IPS-11a (cell line): ENCODE measurements at regions not wholly inside any gene's neighbourhood (a gene's known extent, or its start where the extent isn't known, plus 50 kb on each side); places are given as distances from the start of the nearest gene placed in this dataset.

Source experiments
- H3K4me3 ChIP-seq: one replicate; pipeline ENCODE4 v1.5.1; 2013; ENCODE audit warnings: low read depth, low read length, control low read depth

- H3K4me3 ChIP-seq = no peak overlapping the region
Measured at GRCh38 chr5:116361979-116362577, 212.5 kb downstream of the SEMA6A start.

DNA sequence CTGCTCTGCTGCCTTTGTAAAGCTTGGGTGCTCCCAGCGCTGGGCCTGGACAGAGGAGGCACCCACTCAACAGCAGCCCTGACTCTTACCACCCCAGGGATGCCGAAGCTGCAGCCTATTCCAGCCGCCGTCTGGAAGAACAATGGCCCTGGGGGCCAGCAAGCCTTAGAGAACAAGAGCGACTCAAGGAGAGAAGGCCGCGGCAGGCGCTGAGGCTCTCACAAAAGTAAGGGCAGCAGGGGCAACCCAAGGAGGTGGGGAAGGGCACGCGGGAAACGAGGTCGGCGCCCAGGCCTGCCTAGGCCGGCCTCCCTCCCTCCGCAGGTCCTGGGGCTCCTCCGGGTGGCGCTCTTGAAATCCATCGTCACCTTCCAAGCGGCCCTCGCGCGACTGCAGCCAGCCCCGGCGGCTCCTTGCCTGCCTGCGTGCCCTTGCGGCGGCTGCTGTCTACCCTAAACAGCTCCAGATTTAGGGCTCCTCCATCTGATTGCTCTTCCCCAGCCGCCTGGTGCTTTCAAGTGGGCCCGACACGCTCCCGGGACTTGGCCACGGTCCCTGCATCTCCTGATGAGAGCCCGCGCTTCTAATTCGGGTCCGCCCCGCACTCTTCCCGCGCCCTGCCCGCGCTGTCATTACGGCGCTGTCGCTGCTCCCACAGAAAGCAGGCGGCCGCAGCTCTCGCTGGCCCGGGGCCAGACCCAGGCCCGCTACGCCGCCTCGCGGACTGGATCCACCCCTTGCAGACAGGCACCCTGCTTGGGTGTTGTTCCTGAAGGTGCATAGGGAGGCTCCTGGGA is 213.3 kb downstream of the SEMA6A start:
- H3K4me3 ChIP-seq = peak overlapping the region; percentile 22

GRCh38 chr5:116360008-116360853 is 214.4 kb downstream of the SEMA6A start:
- no peak overlapping the region for H3K4me3 ChIP-seq

GRCh38 chr5:116359592-116359991 is 215.0 kb downstream of the SEMA6A start:
- no peak overlapping the region for H3K4me3 ChIP-seq

DNA sequence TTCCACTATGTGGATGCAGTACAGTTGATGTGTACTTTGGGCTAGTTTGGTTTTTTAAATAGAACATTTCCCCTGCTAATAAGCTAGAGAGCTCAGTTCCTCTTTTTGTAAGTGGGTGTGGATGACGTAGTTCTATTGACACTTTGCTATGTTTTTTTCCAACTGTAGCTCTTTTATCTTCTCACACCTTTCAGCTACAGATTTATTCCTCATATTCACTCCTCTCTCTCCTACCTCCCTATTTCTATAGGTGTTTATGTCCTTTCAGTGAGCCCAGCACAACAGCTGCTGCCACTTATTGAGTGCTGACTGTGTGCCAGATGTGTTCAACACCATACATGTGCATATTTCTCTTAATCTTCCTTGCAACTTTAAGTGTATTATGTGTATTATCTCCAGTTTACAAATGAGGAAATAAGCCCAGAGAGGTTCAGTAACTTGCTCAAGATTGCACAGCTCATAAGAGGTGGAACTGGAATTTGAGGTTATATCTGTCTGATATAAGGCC is 215.7 kb downstream of the SEMA6A start:
- no peak overlapping the region for H3K4me3 ChIP-seq

- no peak overlapping the region for H3K4me3 ChIP-seq
Measured at GRCh38 chr5:116358015-116358523, 216.6 kb downstream of the SEMA6A start.

- no peak overlapping the region for H3K4me3 ChIP-seq
Measured at GRCh38 chr5:116355819-116356601, 218.6 kb downstream of the SEMA6A start.

GRCh38 chr5:116354699-116355098 is 219.9 kb downstream of the SEMA6A start:
- H3K4me3 ChIP-seq = no peak overlapping the region

DNA sequence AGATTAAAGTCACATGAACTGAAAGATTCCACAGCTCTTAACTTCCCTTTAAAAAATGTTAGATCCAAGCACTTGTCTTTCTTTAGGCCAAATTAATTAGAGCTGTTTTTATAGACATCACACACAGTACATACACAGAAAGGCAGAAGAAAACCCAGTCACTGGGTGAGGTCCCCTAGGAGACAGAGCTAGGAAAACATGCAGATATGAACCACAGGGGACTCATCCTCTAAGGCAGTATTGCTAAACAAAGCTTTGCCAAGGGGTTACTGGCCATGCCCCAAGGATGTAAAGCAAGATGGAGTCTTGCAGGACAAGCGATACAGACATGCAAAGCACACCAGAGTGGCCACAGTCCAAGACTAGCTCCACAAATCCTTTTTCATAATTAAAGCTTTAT is 227.0 kb downstream of the SEMA6A start:
- no peak overlapping the region for H3K4me3 ChIP-seq

- H3K4me3 ChIP-seq = no peak overlapping the region
Measured at GRCh38 chr5:116343961-116344360, 230.7 kb downstream of the SEMA6A start.
